Keratinocyte (primary cell): ENCODE measurements at regions not wholly inside any gene's neighbourhood (a gene's known extent, or its start where the extent isn't known, plus 50 kb on each side); places are given as distances from the start of the nearest gene placed in this dataset.

ENCODE experiments used
- CTCF ChIP-seq, 3 experiments: IDR thresholded peaks in 1 of 3; conservative IDR thresholded peaks in 1 of 3; optimal IDR thresholded peaks in 1 of 3; 2 replicates in 2 of 3; 3 replicates in 1 of 3; pipeline versions ENCODE3 to v1.5.1; 2011; ENCODE audit warnings: low read length in 3 of 3, mild to moderate bottlenecking in 3 of 3, moderate library complexity in 2 of 3, control low read depth in 1 of 3, inconsistent platforms in 1 of 3; ENCODE audit not compliant: insufficient read depth in 2 of 3; ENCODE audit errors: extremely low read depth in 1 of 3
- EZH2 ChIP-seq: IDR thresholded peaks from one replicate; pipeline ENCODE4 v1.6.1; 2012; ENCODE audit warnings: inconsistent platforms, mild to moderate bottlenecking, low read length, moderate library complexity

- TF ChIP-seq CTCF (optimal IDR thresholded peaks at IDR 0.05 in 1 of 3, IDR thresholded peaks at IDR 0.05 in 1 of 3, conservative IDR thresholded peaks at IDR 0.05 in 1 of 3; ENCODE audit: extremely low read depth in 1 of 3, insufficient read depth in 2 of 3, low read length in 3 of 3) (no peak), EZH2 (no peak)
These were observed 73.5 kb upstream of the RUNX3 start for GRCh38 chr1:25003457-25004190.
